Kidney epithelial cell (primary cell): ENCODE measurements at regions not wholly inside any gene's neighbourhood (a gene's known extent, or its start where the extent isn't known, plus 50 kb on each side); places are given as distances from the start of the nearest gene placed in this dataset.

Experiments
- DNase-seq: peaks from one replicate; pipeline ENCODE4 v3.0.0-alpha.2; 2010; ENCODE audit warnings: low read depth
- H3K27me3 ChIP-seq: 2 replicates; pipeline ENCODE4 v1.6.0; 2011; ENCODE audit warnings: low read length; ENCODE audit not compliant: control insufficient read depth, insufficient read depth
- H3K36me3 ChIP-seq: 2 replicates; pipeline ENCODE4 v1.5.1; 2011; ENCODE audit warnings: low read length; ENCODE audit not compliant: control insufficient read depth, insufficient read depth
- H3K4me3 ChIP-seq: 2 replicates; pipeline ENCODE4 v1.5.1; 2011; ENCODE audit warnings: low read depth, mild to moderate bottlenecking, control low read depth, low read length
- TF ChIP-seq, protein P1 (sequence below): IDR thresholded peaks from 2 replicates; pipeline ENCODE4 v1.5.1; 2011; ENCODE audit warnings: mild to moderate bottlenecking, moderate library complexity, low read length, control low read depth, inconsistent platforms; ENCODE audit not compliant: insufficient read depth, poor library complexity, severe bottlenecking

DNA sequence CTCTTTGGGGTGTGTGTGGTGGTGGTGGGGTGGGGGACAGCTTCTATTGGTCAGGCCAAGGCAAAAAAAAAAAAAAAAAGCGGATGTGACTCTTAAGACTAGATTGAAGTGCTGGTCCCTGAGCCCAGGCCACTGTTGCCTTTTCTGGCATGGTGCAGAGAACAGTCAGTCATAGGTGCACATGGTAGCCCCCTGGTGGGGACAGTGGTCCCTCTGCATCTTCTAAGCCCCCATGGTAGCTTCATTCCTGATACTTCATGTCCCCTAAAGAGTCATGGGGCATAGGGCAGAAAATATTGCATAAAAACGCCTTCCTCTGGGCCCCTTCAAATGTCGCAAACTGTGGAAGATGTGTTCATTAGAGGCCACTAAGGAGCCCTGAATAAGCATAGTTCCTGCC is 371.8 kb downstream of the NPHP4 start:
- DNase-seq, result no peak
- TF ChIP-seq, protein P1, sequence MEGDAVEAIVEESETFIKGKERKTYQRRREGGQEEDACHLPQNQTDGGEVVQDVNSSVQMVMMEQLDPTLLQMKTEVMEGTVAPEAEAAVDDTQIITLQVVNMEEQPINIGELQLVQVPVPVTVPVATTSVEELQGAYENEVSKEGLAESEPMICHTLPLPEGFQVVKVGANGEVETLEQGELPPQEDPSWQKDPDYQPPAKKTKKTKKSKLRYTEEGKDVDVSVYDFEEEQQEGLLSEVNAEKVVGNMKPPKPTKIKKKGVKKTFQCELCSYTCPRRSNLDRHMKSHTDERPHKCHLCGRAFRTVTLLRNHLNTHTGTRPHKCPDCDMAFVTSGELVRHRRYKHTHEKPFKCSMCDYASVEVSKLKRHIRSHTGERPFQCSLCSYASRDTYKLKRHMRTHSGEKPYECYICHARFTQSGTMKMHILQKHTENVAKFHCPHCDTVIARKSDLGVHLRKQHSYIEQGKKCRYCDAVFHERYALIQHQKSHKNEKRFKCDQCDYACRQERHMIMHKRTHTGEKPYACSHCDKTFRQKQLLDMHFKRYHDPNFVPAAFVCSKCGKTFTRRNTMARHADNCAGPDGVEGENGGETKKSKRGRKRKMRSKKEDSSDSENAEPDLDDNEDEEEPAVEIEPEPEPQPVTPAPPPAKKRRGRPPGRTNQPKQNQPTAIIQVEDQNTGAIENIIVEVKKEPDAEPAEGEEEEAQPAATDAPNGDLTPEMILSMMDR, result no peak
- H3K27me3 ChIP-seq, result no peaks in the 10 kb centered on the region
- H3K36me3 ChIP-seq, result no peaks in the 10 kb centered on the region
- H3K4me3 ChIP-seq, result no peak overlapping the region

DNA sequence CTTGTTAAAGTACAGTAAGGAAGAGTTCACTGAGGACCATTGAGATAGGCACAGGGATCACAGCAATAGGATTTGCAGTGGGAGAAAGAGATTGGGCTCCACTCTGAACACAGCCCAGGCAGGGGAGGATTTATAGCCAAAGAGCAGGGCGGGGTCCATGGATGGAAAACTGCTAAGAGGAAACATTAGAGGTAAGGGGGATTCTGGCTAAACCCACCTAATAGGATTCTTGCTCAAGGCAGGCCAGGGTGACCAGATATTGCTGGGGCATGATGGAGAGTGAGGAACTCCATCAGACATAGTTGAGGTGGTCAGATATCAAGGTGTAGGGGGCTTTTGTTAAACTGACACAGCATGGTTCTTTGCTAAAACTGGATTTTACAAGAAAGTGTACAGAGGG is 372.8 kb downstream of the NPHP4 start:
- Histone ChIP-seq H3K4me3 (no peak overlapping the region), H3K27me3 (no peaks in the 10 kb centered on the region), H3K36me3 (no peaks in the 10 kb centered on the region)
- no peak for DNase-seq
- TF ChIP-seq, protein P1, result no peak

DNA sequence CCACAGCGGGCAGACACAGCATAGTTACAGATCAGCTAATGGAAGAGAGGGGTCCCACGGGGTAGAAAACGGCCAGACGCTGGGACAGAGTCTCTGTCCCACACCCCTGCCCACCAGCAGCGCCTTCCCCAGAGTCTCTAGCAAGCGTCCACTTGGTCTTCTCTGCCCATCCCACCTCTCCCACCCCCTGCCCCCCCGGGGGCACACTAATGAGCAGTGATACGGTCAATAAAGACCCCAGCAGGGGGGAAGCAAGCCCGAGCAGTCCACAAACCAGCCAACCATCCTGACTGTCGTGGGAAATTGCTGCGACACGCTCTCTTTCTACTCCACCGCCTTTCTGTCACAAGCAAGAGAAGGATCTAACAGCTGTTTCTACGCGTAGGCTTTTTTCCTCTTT is 374.7 kb downstream of the NPHP4 start:
- DNase-seq, result no peak
- no peaks in the 10 kb centered on the region for H3K27me3 ChIP-seq

DNA sequence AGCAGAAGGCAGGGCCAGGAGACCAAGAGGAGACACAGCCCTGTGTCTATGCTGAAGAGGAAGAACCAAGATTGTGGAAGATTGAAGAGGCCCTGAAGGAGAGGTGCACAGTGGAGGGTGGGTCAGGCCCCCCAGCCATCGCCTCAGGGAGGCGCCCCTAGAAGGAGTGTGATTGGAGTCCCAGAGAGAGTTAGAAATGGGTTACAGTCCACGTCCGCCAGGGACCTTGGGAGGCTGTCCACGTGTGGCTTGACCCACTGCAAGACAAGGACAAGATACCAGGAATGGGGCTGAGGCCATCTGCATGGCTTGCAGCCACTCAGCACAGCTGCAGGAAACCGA is 375.1 kb downstream of the NPHP4 start:
- Histone ChIP-seq H3K27me3 (no peaks in the 10 kb centered on the region), H3K36me3 (no peaks in the 10 kb centered on the region), H3K4me3 (no peak overlapping the region)
- no peak for DNase-seq
- TF ChIP-seq, protein P1, result no peak

More for the DNA sequence above, 374.7 kb downstream of the NPHP4 start:
- TF ChIP-seq, protein P1, result no peak
- Histone ChIP-seq H3K36me3 (no peaks in the 10 kb centered on the region), H3K4me3 (no peak overlapping the region)

DNA sequence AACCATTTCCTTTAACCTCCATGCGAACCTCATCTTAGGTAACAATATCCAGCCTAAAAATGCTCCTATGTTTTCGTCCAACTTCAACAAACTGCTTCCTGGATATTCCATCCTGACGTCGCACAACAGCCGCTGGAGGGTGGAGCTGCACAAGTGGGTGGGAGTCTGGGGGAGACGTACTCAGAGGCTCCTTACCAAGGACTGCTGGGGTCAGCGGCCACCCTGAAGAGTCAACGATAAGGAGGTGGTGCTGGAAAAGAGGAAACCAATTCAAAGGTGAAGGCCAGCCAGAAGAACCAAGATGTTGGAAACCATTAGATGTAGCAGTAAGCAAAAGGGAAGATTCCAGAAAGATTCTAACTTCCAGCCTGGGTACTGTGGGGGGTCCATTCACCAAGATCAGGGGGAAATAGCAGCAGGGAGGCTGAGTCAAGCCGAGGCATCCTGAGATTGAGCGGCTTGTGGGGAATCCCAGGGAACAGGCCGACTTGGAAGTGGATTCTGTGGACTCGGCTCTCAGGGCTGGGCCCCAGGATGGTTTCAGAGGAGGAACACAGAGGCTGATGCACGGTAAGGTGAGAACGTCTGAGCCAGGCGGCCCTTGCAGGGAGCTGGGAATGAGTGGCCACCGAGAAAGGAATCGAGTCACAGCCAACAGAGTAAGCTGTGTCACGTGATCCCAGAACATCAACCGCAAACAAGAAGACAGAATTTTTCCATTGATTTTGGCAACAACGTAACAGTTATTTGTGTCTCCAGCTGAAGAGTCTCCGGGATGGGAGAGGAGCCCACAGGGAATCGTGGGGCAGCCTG is 375.7 kb downstream of the NPHP4 start:
- no peak overlapping the region for H3K4me3 ChIP-seq
- no peaks in the 10 kb centered on the region for H3K27me3 ChIP-seq
- no peak for DNase-seq
- no peaks in the 10 kb centered on the region for H3K36me3 ChIP-seq
- TF ChIP-seq, protein P1, result no peak

DNA sequence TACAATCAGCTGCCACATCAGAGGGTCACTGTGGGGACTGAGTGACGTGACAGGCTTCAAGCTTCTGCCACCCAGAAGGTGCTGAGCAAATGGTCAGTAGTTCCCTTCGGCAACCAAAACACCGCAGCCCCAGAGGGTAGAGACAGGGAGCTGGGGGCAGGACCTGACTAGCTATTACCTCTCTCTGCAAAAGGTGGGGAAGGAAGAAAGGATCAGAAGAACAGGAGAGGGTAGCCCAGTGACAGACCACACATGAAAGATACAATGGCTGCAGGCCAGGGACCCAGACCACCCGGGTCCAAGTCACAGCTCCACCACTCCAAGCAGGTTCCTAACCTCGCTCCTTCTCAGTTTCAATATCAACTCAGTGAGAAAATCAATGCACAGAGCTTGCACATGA is 377.1 kb downstream of the NPHP4 start:
- TF ChIP-seq, protein P1, result no peak
- H3K27me3 ChIP-seq, result no peaks in the 10 kb centered on the region
- H3K36me3 ChIP-seq, result no peaks in the 10 kb centered on the region
- H3K4me3 ChIP-seq, result no peak overlapping the region
- DNase-seq, result no peak
